Astrocyte (in vitro differentiated cells and primary cell): ENCODE measurements at regions not wholly inside any gene's neighbourhood (a gene's known extent, or its start where the extent isn't known, plus 50 kb on each side); places are given as distances from the start of the nearest gene placed in this dataset.

Experiments
- DNase-seq: peaks from one replicate; pipeline ENCODE4 v3.0.0-alpha.2; 2010; ENCODE audit warnings: low read depth
- FAIRE-seq: peaks from 2 replicates; lab custom pipeline; 2011; peaks lifted over from hg19 to GRCh38; lab: Jason Lieb, UNC
- H2AFZ ChIP-seq: 2 replicates; pipeline ENCODE4 v1.6.0; 2012; ENCODE audit warnings: low read depth, low read length, inconsistent platforms
- H3K27ac ChIP-seq: 2 replicates; pipeline ENCODE4 v1.5.1; 2011; ENCODE audit warnings: low read depth, low read length, inconsistent platforms
- H3K27me3 ChIP-seq: 2 replicates; pipeline ENCODE4 v1.6.0; 2011; ENCODE audit warnings: low read length, inconsistent platforms; ENCODE audit not compliant: insufficient read depth
- H3K36me3 ChIP-seq: 2 replicates; pipeline ENCODE4 v1.5.1; 2011; ENCODE audit warnings: low read length, inconsistent platforms; ENCODE audit not compliant: insufficient read depth
- H3K4me1 ChIP-seq: 2 replicates; pipeline ENCODE4 v1.5.1; 2011; ENCODE audit warnings: low read length, inconsistent platforms; ENCODE audit not compliant: insufficient read depth
- H3K4me2 ChIP-seq: 2 replicates; pipeline ENCODE4 v1.6.0; 2012; ENCODE audit warnings: low read length, inconsistent platforms
- H3K4me3 ChIP-seq: 2 replicates; pipeline ENCODE4 v1.5.1; 2011; ENCODE audit warnings: low read depth, mild to moderate bottlenecking, low read length, inconsistent platforms; ENCODE audit not compliant: insufficient read depth
- H3K79me2 ChIP-seq: 2 replicates; pipeline ENCODE4 v1.6.0; 2012; ENCODE audit warnings: mild to moderate bottlenecking, low read length, inconsistent platforms; ENCODE audit not compliant: insufficient read depth
- H3K9ac ChIP-seq: 2 replicates; pipeline ENCODE4 v1.6.0; 2012; ENCODE audit warnings: mild to moderate bottlenecking, low read length, inconsistent platforms
- H3K9me3 ChIP-seq: 2 replicates; pipeline ENCODE4 v1.5.1; 2012; ENCODE audit warnings: low read depth, mild to moderate bottlenecking, low read length, inconsistent platforms; ENCODE audit not compliant: insufficient read depth
- H4K20me1 ChIP-seq: 2 replicates; pipeline ENCODE4 v1.6.0; 2012; ENCODE audit warnings: low read length, inconsistent platforms; ENCODE audit not compliant: insufficient read depth
- H3K27ac Mint-ChIP-seq: one replicate; pipeline ENCODE4 v1.8.0; 2021; ENCODE audit warnings: mild to moderate bottlenecking, mixed read lengths; ENCODE audit not compliant: unreplicated experiment
- H3K27me3 Mint-ChIP-seq: one replicate; pipeline ENCODE4 v1.8.0; 2021; ENCODE audit warnings: low read depth, mixed read lengths; ENCODE audit not compliant: unreplicated experiment
- H3K36me3 Mint-ChIP-seq: one replicate; pipeline ENCODE4 v1.8.0; 2021; ENCODE audit warnings: low read depth, mixed read lengths; ENCODE audit not compliant: unreplicated experiment
- H3K4me1 Mint-ChIP-seq: one replicate; pipeline ENCODE4 v1.8.0; 2021; ENCODE audit warnings: low read depth, mixed read lengths; ENCODE audit not compliant: unreplicated experiment
- H3K4me3 Mint-ChIP-seq: one replicate; pipeline ENCODE4 v1.8.0; 2021; ENCODE audit warnings: mild to moderate bottlenecking, moderate library complexity, mixed read lengths; ENCODE audit not compliant: unreplicated experiment
- H3K9me3 Mint-ChIP-seq: one replicate; pipeline ENCODE4 v1.8.0; 2021; ENCODE audit warnings: mild to moderate bottlenecking, mixed read lengths; ENCODE audit not compliant: unreplicated experiment
- CTCF ChIP-seq: IDR thresholded peaks from 2 replicates; pipeline ENCODE4 v1.5.1; 2011; ENCODE audit warnings: low read depth, mild to moderate bottlenecking, inconsistent platforms, low read length, moderate library complexity; ENCODE audit not compliant: insufficient read depth
- EZH2 ChIP-seq: IDR thresholded peaks from 2 replicates; pipeline ENCODE4 v1.6.1; 2012; ENCODE audit warnings: mild to moderate bottlenecking, low read length, inconsistent platforms; ENCODE audit not compliant: insufficient read depth

- Mint-ChIP-seq H3K27me3 (no peaks in the 10 kb centered on the region), H3K27ac (no peak overlapping the region), H3K36me3 (no peaks in the 10 kb centered on the region), H3K4me1 (no peaks in the 10 kb centered on the region), H3K9me3 (no peaks in the 10 kb centered on the region), H3K4me3 (no peak overlapping the region)
- no peaks in the 10 kb centered on the region for H3K79me2 ChIP-seq
- no peaks in the 10 kb centered on the region for H3K9me3 ChIP-seq
- H3K36me3 ChIP-seq: no peaks in the 10 kb centered on the region
- H3K27me3 ChIP-seq: no peaks in the 10 kb centered on the region
- FAIRE-seq (no peak), DNase-seq (no peak)
- no peaks in the 10 kb centered on the region for H3K4me1 ChIP-seq
- no peak overlapping the region for H2AFZ ChIP-seq
- H3K27ac ChIP-seq: no peak overlapping the region
- no peak overlapping the region for H3K4me3 ChIP-seq
- H3K4me2 ChIP-seq: no peak overlapping the region
- TF ChIP-seq CTCF: no peak
- no peak for TF ChIP-seq EZH2
- H3K9ac ChIP-seq: no peak overlapping the region
- H4K20me1 ChIP-seq: no peaks in the 10 kb centered on the region
These were observed 191.5 kb downstream of the SLIT2 start for GRCh38 chr4:20443015-20443805.

GRCh38 chr4:20444599-20445337 is 193.1 kb downstream of the SLIT2 start:
- Mint-ChIP-seq H3K4me3 (no peak overlapping the region), H3K4me1 (no peaks in the 10 kb centered on the region), H3K27me3 (no peaks in the 10 kb centered on the region), H3K9me3 (no peaks in the 10 kb centered on the region), H3K27ac (no peak overlapping the region), H3K36me3 (no peaks in the 10 kb centered on the region)
- no peaks in the 10 kb centered on the region for H3K9me3 ChIP-seq
- H3K4me3 ChIP-seq: no peak overlapping the region
- H3K36me3 ChIP-seq: no peaks in the 10 kb centered on the region
- no peaks in the 10 kb centered on the region for H3K79me2 ChIP-seq
- no peaks in the 10 kb centered on the region for H3K4me1 ChIP-seq
- no peak overlapping the region for H2AFZ ChIP-seq
- H4K20me1 ChIP-seq: no peaks in the 10 kb centered on the region
- TF ChIP-seq CTCF (no peak), EZH2 (no peak)
- no peak for DNase-seq
- no peak overlapping the region for H3K9ac ChIP-seq
- no peak overlapping the region for H3K27ac ChIP-seq
- no peak for FAIRE-seq
- H3K4me2 ChIP-seq: no peak overlapping the region
- no peaks in the 10 kb centered on the region for H3K27me3 ChIP-seq
